Limb (tissue), 2 donors: ENCODE measurements at regions not wholly inside any gene's neighbourhood (a gene's known extent, or its start where the extent isn't known, plus 50 kb on each side); places are given as distances from the start of the nearest gene placed in this dataset.
"Not testable (repeated sequence)": the region's sequence is repeated elsewhere in the genome, so short reads cannot be mapped to it uniquely, and the experiment has no call there.

Source experiments
- DNase-seq, 2 donors: peaks; one replicate each; pipeline ENCODE4 v3.0.0-alpha.2; 2016; ENCODE audit errors: extremely low spot score in 2 of 2

- DNase-seq, result no peak
Measured at GRCh38 chr4:148958317-148958716, 516.1 kb upstream of the NR3C2 start.

- DNase-seq, result no peak
Measured at GRCh38 chr4:148955564-148956297, 513.5 kb upstream of the NR3C2 start.

GRCh38 chr4:148954011-148954749, 512.0 kb upstream of the NR3C2 start:
- DNase-seq, result no peak

GRCh38 chr4:148951346-148951745, 509.1 kb upstream of the NR3C2 start:
- DNase-seq, result no peak

- DNase-seq, result no peak
Measured at GRCh38 chr4:148946271-148946670, 504.1 kb upstream of the NR3C2 start.

GRCh38 chr4:148944839-148945219, 502.6 kb upstream of the NR3C2 start:
- no peak for DNase-seq

GRCh38 chr4:148944136-148944838, 502.1 kb upstream of the NR3C2 start:
- DNase-seq, result no peak

- DNase-seq, result no peak
Measured at GRCh38 chr4:148934926-148935578, 492.8 kb upstream of the NR3C2 start.

GRCh38 chr4:148926276-148927260, 484.4 kb upstream of the NR3C2 start:
- peak; percentile 21 to 36 for DNase-seq

GRCh38 chr4:148923881-148924280, 481.7 kb upstream of the NR3C2 start:
- no peak for DNase-seq

GRCh38 chr4:148922497-148922896, 480.3 kb upstream of the NR3C2 start:
- no peak for DNase-seq

GRCh38 chr4:148914734-148915133, 472.5 kb upstream of the NR3C2 start:
- no peak for DNase-seq

- no peak for DNase-seq
Measured at GRCh38 chr4:148914301-148914700, 472.1 kb upstream of the NR3C2 start.

GRCh38 chr4:148903388-148903787, 461.2 kb upstream of the NR3C2 start:
- DNase-seq, result no peak

GRCh38 chr4:148901075-148901705, 459.0 kb upstream of the NR3C2 start:
- no peak for DNase-seq

GRCh38 chr4:148898139-148898538, 455.9 kb upstream of the NR3C2 start:
- DNase-seq, result not testable (repeated sequence)

- no peak for DNase-seq
Measured at GRCh38 chr4:148893095-148893494, 450.9 kb upstream of the NR3C2 start.

GRCh38 chr4:148883891-148884290, 441.7 kb upstream of the NR3C2 start:
- no peak for DNase-seq

GRCh38 chr4:148883435-148883834, 441.2 kb upstream of the NR3C2 start:
- no peak for DNase-seq
